ENCODE measurements at regions not wholly inside any gene's neighbourhood (a gene's known extent, or its start where the extent isn't known, plus 50 kb on each side); places are given as distances from the start of the nearest gene placed in this dataset.

- Histone ChIP-seq H3K4me1 (ENCODE audit: insufficient read depth, low read length, poor library complexity, severe bottlenecking) (no peaks in the 10 kb centered on the region), H3K4me3 (ENCODE audit: low read depth, low read length, poor library complexity, severe bottlenecking) (no peak overlapping the region), H3K79me2 (ENCODE audit: insufficient read depth, low read depth, low read length) (no peaks in the 10 kb centered on the region), H3K9me3 (ENCODE audit: low read length) (no peaks in the 10 kb centered on the region), H4K20me1 (ENCODE audit: insufficient read depth, low read length) (no peaks in the 10 kb centered on the region), H3K4me2 (ENCODE audit: low read length) (no peak overlapping the region), H3K9me2 (ENCODE audit: insufficient read depth, low read length) (no peaks in the 10 kb centered on the region), H2AFZ (ENCODE audit: low read length) (no peak overlapping the region), H3K36me3 (ENCODE audit: insufficient read depth, low read length) (no peaks in the 10 kb centered on the region), H3K27ac (ENCODE audit: low read depth, low read length, poor library complexity, severe bottlenecking) (no peak overlapping the region)
- intact Hi-C loops (cut with micrococcal nuclease; ENCODE audit: unreplicated experiment) = no loop called here
- DNase-seq (ENCODE audit: low spot score) = no peak
- ChIA-PET CTCF (ENCODE audit: unreplicated experiment) (no interaction called here), POLR2A (no interaction called here)
- no TSS peak for BruUV-seq (replicated peaks)
- no peak for TF ChIP-seq CTCF (conservative IDR thresholded peaks at IDR 0.05; ENCODE audit: low read length)
- no peak for TF ChIP-seq EZH2phosphoT487 (IDR thresholded peaks at IDR 0.05; ENCODE audit: borderline replicate concordance, low read depth, low read length)
Observed at GRCh38 chr4:108396900-108397497, 223.4 kb upstream of the RPL34 start.

- Histone ChIP-seq H3K4me3 (ENCODE audit: low read depth, low read length, poor library complexity, severe bottlenecking) (no peak overlapping the region), H3K4me1 (ENCODE audit: insufficient read depth, low read length, poor library complexity, severe bottlenecking) (no peaks in the 10 kb centered on the region), H2AFZ (ENCODE audit: low read length) (no peak overlapping the region), H3K9me3 (ENCODE audit: low read length) (no peaks in the 10 kb centered on the region), H3K79me2 (ENCODE audit: insufficient read depth, low read depth, low read length) (no peaks in the 10 kb centered on the region), H3K36me3 (ENCODE audit: insufficient read depth, low read length) (no peaks in the 10 kb centered on the region), H3K4me2 (ENCODE audit: low read length) (no peak overlapping the region), H4K20me1 (ENCODE audit: insufficient read depth, low read length) (no peaks in the 10 kb centered on the region), H3K27ac (ENCODE audit: low read depth, low read length, poor library complexity, severe bottlenecking) (no peak overlapping the region), H3K9me2 (ENCODE audit: insufficient read depth, low read length) (no peaks in the 10 kb centered on the region)
- ChIA-PET POLR2A (no interaction called here), CTCF (ENCODE audit: unreplicated experiment) (no interaction called here)
- no peak for DNase-seq (ENCODE audit: low spot score)
- intact Hi-C loops (cut with micrococcal nuclease; ENCODE audit: unreplicated experiment) = no loop called here
- no TSS peak for BruUV-seq (replicated peaks)
- TF ChIP-seq CTCF (conservative IDR thresholded peaks at IDR 0.05; ENCODE audit: low read length) (no peak), EZH2phosphoT487 (IDR thresholded peaks at IDR 0.05; ENCODE audit: borderline replicate concordance, low read depth, low read length) (no peak)
Observed at GRCh38 chr4:108395786-108396185, 224.6 kb upstream of the RPL34 start.

GRCh38 chr4:108393890-108394472 is 225.2 kb upstream of the LEF1 start:
- intact Hi-C loops (cut with micrococcal nuclease; ENCODE audit: unreplicated experiment) = no loop called here
- ChIA-PET POLR2A (interaction anchor here (0.6 to 1.0 kb wide), 2 partner anchors 10 to 159 kb away, joined by 4 read pairs; no protein-coding TSS in a partner anchor), CTCF (ENCODE audit: unreplicated experiment) (no interaction called here)
- no peaks in the 10 kb centered on the region for H3K4me1 ChIP-seq (ENCODE audit: insufficient read depth, low read length, poor library complexity, severe bottlenecking)
- H3K4me3 ChIP-seq (ENCODE audit: low read depth, low read length, poor library complexity, severe bottlenecking) = no peak overlapping the region
- H3K4me2 ChIP-seq (ENCODE audit: low read length) = no peak overlapping the region
- no peaks in the 10 kb centered on the region for H3K9me3 ChIP-seq (ENCODE audit: low read length)
- BruUV-seq (replicated peaks) = no TSS peak
- H2AFZ ChIP-seq (ENCODE audit: low read length) = no peak overlapping the region
- no peaks in the 10 kb centered on the region for H3K36me3 ChIP-seq (ENCODE audit: insufficient read depth, low read length)
- H4K20me1 ChIP-seq (ENCODE audit: insufficient read depth, low read length) = no peaks in the 10 kb centered on the region
- no peak overlapping the region for H3K27ac ChIP-seq (ENCODE audit: low read depth, low read length, poor library complexity, severe bottlenecking)
- no peaks in the 10 kb centered on the region for H3K9me2 ChIP-seq (ENCODE audit: insufficient read depth, low read length)
- TF ChIP-seq CTCF (conservative IDR thresholded peaks at IDR 0.05; ENCODE audit: low read length) (peak; percentile 26; the same call in 1 of the 2 replicates), EZH2phosphoT487 (IDR thresholded peaks at IDR 0.05; ENCODE audit: borderline replicate concordance, low read depth, low read length) (no peak)
- DNase-seq (ENCODE audit: low spot score) = no peak
- H3K79me2 ChIP-seq (ENCODE audit: insufficient read depth, low read depth, low read length) = no peaks in the 10 kb centered on the region

Data from OCI-LY7 (cell line).